H1 (cell line): ENCODE measurements at regions not wholly inside any gene's neighbourhood (a gene's known extent, or its start where the extent isn't known, plus 50 kb on each side); places are given as distances from the start of the nearest gene placed in this dataset.
A peak's percentile ranks its signal among the peaks of the same experiment; 100 is the strongest.

ENCODE experiments used
- CTCF ChIA-PET: fragments of 300-600 bp; sonication (Branson Sonifier 250); formaldehyde crosslinking; loops from one replicate; lab custom pipeline; 2021; ENCODE audit not compliant: partially characterized antibody; lab: Charles Lee
- POLR2A ChIA-PET: fragments of 300-600 bp; sonication (Branson Sonifier 250); formaldehyde crosslinking; loops from one replicate; lab custom pipeline; 2021; ENCODE audit warnings: inconsistent platforms; ENCODE audit not compliant: partially characterized antibody; lab: Charles Lee
- DNase-seq, 2 experiments: peaks; one replicate each; pipeline versions ENCODE4 v3.0.0 to v3.0.0-alpha.2; 2010 to 2022; ENCODE audit warnings: low spot score in 2 of 2, low read depth in 1 of 2, mixed read lengths in 1 of 2
- FAIRE-seq: peaks from 2 replicates; lab custom pipeline; 2011; peaks lifted over from hg19 to GRCh38; lab: Jason Lieb, UNC
- H2AFZ ChIP-seq: 2 replicates; pipeline ENCODE4 v1.8.1; 2012; ENCODE audit warnings: low read length, inconsistent platforms
- H2AK5ac ChIP-seq: 2 replicates; pipeline ENCODE4 v1.6.1; 2013; ENCODE audit warnings: low read depth, low read length
- H2BK120ac ChIP-seq: replicated peaks from 2 replicates; pipeline ENCODE3; 2013; ENCODE audit warnings: low read depth, low read length, inconsistent platforms
- H2BK12ac ChIP-seq: 2 replicates; pipeline ENCODE4 v1.6.1; 2013; ENCODE audit warnings: low read depth, low read length
- H2BK15ac ChIP-seq: 2 replicates; pipeline ENCODE4 v1.6.1; 2013; ENCODE audit warnings: low read length
- H2BK20ac ChIP-seq: 2 replicates; pipeline ENCODE4 v1.6.1; 2013; ENCODE audit warnings: low read length
- H2BK5ac ChIP-seq: 2 replicates; pipeline ENCODE4 v1.6.1; 2013; ENCODE audit warnings: low read depth, low read length
- H3K14ac ChIP-seq: 2 replicates; pipeline ENCODE4 v1.6.1; 2013; ENCODE audit warnings: inconsistent platforms; ENCODE audit not compliant: insufficient read length
- H3K18ac ChIP-seq: 2 replicates; pipeline ENCODE4 v1.6.1; 2013; ENCODE audit warnings: low read length; ENCODE audit errors: extremely low read depth
- H3K23ac ChIP-seq: 2 replicates; pipeline ENCODE4 v1.6.1; 2013; ENCODE audit warnings: inconsistent platforms; ENCODE audit not compliant: insufficient read length
- H3K23me2 ChIP-seq: 2 replicates; pipeline ENCODE4 v1.6.1; 2013; ENCODE audit warnings: low read depth, low read length
- H3K27ac ChIP-seq: 2 replicates; pipeline ENCODE4 v1.6.1; 2011; ENCODE audit warnings: low read depth, low read length, inconsistent platforms
- H3K27me3 ChIP-seq, 4 experiments: replicated peaks in 1 of 4; 1 replicate in 1 of 4; 2 replicates in 3 of 4; pipeline versions ENCODE4 v1.6.1 to v1.8.1; 2011 to 2013; ENCODE audit warnings: low read length in 3 of 4, mild to moderate bottlenecking in 3 of 4, inconsistent platforms in 2 of 4, mixed read lengths in 2 of 4, moderate library complexity in 1 of 4; ENCODE audit not compliant: control insufficient read depth in 3 of 4, insufficient read depth in 3 of 4; ENCODE audit errors: extremely low read depth in 1 of 4
- H3K36me3 ChIP-seq, 4 experiments: 2 replicates each; pipeline versions ENCODE4 v1.6.1 to v1.8.1; 2011 to 2013; ENCODE audit warnings: mild to moderate bottlenecking in 4 of 4, low read length in 3 of 4, moderate library complexity in 2 of 4, control low read depth in 1 of 4, inconsistent platforms in 1 of 4; ENCODE audit not compliant: insufficient read depth in 4 of 4, control insufficient read depth in 2 of 4
- H3K4ac ChIP-seq: replicated peaks from 2 replicates; pipeline ENCODE3; 2013; ENCODE audit warnings: low read length, low read depth, mixed read lengths, inconsistent platforms; ENCODE audit not compliant: insufficient read length
- H3K4me1 ChIP-seq, 4 experiments: replicated peaks in 1 of 4; 1 replicate in 1 of 4; 2 replicates in 3 of 4; pipeline versions ENCODE4 v1.6.1 to v1.8.1; 2011 to 2013; ENCODE audit warnings: low read length in 3 of 4, inconsistent platforms in 2 of 4, mixed read lengths in 1 of 4; ENCODE audit not compliant: insufficient read depth in 4 of 4, control insufficient read depth in 3 of 4
- H3K4me2 ChIP-seq, 2 experiments: 2 replicates each; pipeline versions ENCODE4 v1.6.1 to v1.8.1; 2011 to 2013; ENCODE audit warnings: low read depth in 2 of 2, low read length in 2 of 2, control low read depth in 1 of 2, inconsistent platforms in 1 of 2, mild to moderate bottlenecking in 1 of 2; ENCODE audit not compliant: insufficient read depth in 1 of 2
- H3K4me3 ChIP-seq, 4 experiments: fragments of 200-600, 300-600 bp in 1 of 4; sonication (generic), shearing (Covaris generic), sonication (Bioruptor Twin) in 1 of 4; 2 replicates each; pipeline versions ENCODE4 v1.5.1 to v1.8.1; 2011 to 2016; ENCODE audit warnings: low read length in 4 of 4, low read depth in 3 of 4, control low read depth in 2 of 4, inconsistent platforms in 2 of 4, mild to moderate bottlenecking in 2 of 4, mixed read lengths in 1 of 4, moderate library complexity in 1 of 4; ENCODE audit not compliant: insufficient read depth in 2 of 4; ENCODE audit errors: extremely low read depth in 1 of 4
- H3K56ac ChIP-seq: replicated peaks from 2 replicates; pipeline ENCODE3; 2013; ENCODE audit warnings: low read depth, mild to moderate bottlenecking, mixed read lengths, low read length, inconsistent platforms; ENCODE audit not compliant: insufficient read length
- H3K79me1 ChIP-seq: 2 replicates; pipeline ENCODE4 v1.6.1; 2013; ENCODE audit warnings: low read depth, low read length, control low read depth
- H3K79me2 ChIP-seq, 2 experiments: 2 replicates each; pipeline versions ENCODE4 v1.6.1 to v1.8.1; 2012 to 2013; ENCODE audit warnings: low read length in 2 of 2, mild to moderate bottlenecking in 2 of 2, inconsistent platforms in 1 of 2; ENCODE audit not compliant: insufficient read depth in 2 of 2, control insufficient read depth in 1 of 2
- H3K9ac ChIP-seq, 4 experiments: replicated peaks in 1 of 4; 1 replicate in 1 of 4; 2 replicates in 3 of 4; pipeline versions ENCODE4 v1.6.1 to v1.8.1; 2011 to 2013; ENCODE audit warnings: low read depth in 3 of 4, low read length in 3 of 4, control low read depth in 2 of 4, mild to moderate bottlenecking in 2 of 4, moderate library complexity in 2 of 4, inconsistent platforms in 1 of 4; ENCODE audit errors: extremely low read depth in 1 of 4
- H3K9me3 ChIP-seq, 2 experiments: 2 replicates each; pipeline versions ENCODE4 v1.6.1 to v1.8.1; 2012 to 2013; ENCODE audit warnings: mild to moderate bottlenecking in 2 of 2, moderate library complexity in 2 of 2, control low read depth in 1 of 2, inconsistent platforms in 1 of 2, low read depth in 1 of 2, low read length in 1 of 2, mixed read lengths in 1 of 2; ENCODE audit not compliant: insufficient read depth in 2 of 2
- H4K20me1 ChIP-seq, 2 experiments: replicated peaks in 1 of 2; 2 replicates each; pipeline versions ENCODE3 to v1.8.1; 2011 to 2013; ENCODE audit warnings: inconsistent platforms in 2 of 2, low read length in 2 of 2, mild to moderate bottlenecking in 1 of 2; ENCODE audit not compliant: insufficient read depth in 2 of 2, control insufficient read depth in 1 of 2
- H4K5ac ChIP-seq: 2 replicates; pipeline ENCODE4 v1.6.1; 2013; ENCODE audit warnings: low read length, low read depth, mixed read lengths, inconsistent platforms; ENCODE audit not compliant: insufficient read length
- H4K8ac ChIP-seq: 2 replicates; pipeline ENCODE4 v1.8.0; 2013; ENCODE audit warnings: mild to moderate bottlenecking, moderate library complexity, low read length, inconsistent platforms; ENCODE audit not compliant: insufficient read depth; ENCODE audit errors: extremely low read depth
- H4K91ac ChIP-seq: replicated peaks from 2 replicates; pipeline ENCODE3; 2013; ENCODE audit warnings: low read length, mixed read lengths, inconsistent platforms; ENCODE audit not compliant: insufficient read length
- MAFK ChIP-seq: IDR thresholded peaks from 2 replicates; pipeline ENCODE4 v1.6.1; 2012; ENCODE audit warnings: low read depth, mild to moderate bottlenecking, improper control_type of control experiment, low read length
- RAD21 ChIP-seq, 2 experiments: IDR thresholded peaks in 1 of 2; conservative IDR thresholded peaks in 1 of 2; 2 replicates each; pipeline ENCODE4 v1.6.1; 2011; ENCODE audit warnings: low read depth in 2 of 2, low read length in 2 of 2, improper control_type of control experiment in 1 of 2, inconsistent platforms in 1 of 2, mild to moderate bottlenecking in 1 of 2, moderate library complexity in 1 of 2
- WGBS, 2 experiments: shearing (Covaris generic) in 1 of 2; methylation state at CpG; one replicate each; pipeline versions ENCODE4 v1.1.6 to v1.1.7; 2013 to 2015; ENCODE audit warnings: low lambda C conversion rate in 2 of 2, mixed read lengths in 2 of 2, inconsistent platforms in 1 of 2, low coverage in 1 of 2, missing lambda C conversion rate in 1 of 2; ENCODE audit not compliant: insufficient replicate concordance in 2 of 2, insufficient coverage in 1 of 2, insufficient read length in 1 of 2; ENCODE audit errors: extremely low coverage in 1 of 2, missing lambda C conversion rate in 1 of 2; 5-methylcytosine and 5-hydroxymethylcytosine counted together
- TF ChIP-seq, protein P1 (sequence below), 3 experiments: IDR thresholded peaks; 1 replicate in 2 of 3; 2 replicates in 1 of 3; pipeline versions ENCODE4 v1.5.1 to v1.6.1; 2011; ENCODE audit warnings: low read length in 3 of 3, mild to moderate bottlenecking in 3 of 3, inconsistent platforms in 2 of 3, low read depth in 1 of 3, moderate library complexity in 1 of 3; ENCODE audit not compliant: insufficient read depth in 1 of 3; ENCODE audit errors: control extremely low read depth in 1 of 3

DNA sequence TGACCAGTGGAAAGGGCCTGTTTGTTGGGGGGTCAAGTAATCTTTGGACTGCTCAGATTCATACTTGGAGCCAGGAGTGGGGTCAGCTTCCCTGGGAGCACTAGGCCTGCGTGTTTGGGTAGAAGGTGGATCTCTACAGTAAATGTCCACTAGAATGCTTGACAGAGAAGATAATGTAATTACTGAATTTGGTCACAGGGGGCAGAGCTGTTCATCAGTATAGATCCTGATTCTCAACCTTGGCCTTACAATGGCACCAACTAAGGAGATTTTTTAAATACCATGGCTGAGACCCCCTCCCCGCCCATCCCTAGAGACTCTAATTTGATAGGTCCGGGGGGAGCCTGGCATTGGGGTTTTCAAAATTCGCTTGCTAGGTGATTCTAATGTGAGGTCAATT, 217.5 kb upstream of the PLXNA2 start:
- Histone ChIP-seq H3K27ac (no peak overlapping the region), H4K91ac (no peak overlapping the region), H3K14ac (no peak overlapping the region), H3K9ac (no peak overlapping the region), H3K18ac (no peak overlapping the region), H3K23ac (no peak overlapping the region), H3K4me2 (no peak overlapping the region), H3K9me3 (no peaks in the 10 kb centered on the region), H2BK5ac (no peak overlapping the region), H4K5ac (no peak overlapping the region), H3K36me3 (no peaks in the 10 kb centered on the region), H3K23me2 (no peaks in the 10 kb centered on the region), H2BK120ac (no peak overlapping the region), H3K56ac (no peak overlapping the region), H4K20me1 (no peaks in the 10 kb centered on the region), H3K4ac (no peak overlapping the region), H2AK5ac (no peak overlapping the region), H2BK15ac (no peak overlapping the region), H3K79me2 (no peaks in the 10 kb centered on the region), H3K79me1 (no peaks in the 10 kb centered on the region), H3K4me3 (no peak overlapping the region), H2AFZ (no peak overlapping the region), H2BK20ac (no peak overlapping the region), H3K4me1 (no peaks in the 10 kb centered on the region), H3K27me3 (no peaks in the 10 kb centered on the region), H2BK12ac (no peak overlapping the region), H4K8ac (no peak overlapping the region)
- POLR2A ChIA-PET, result no interaction called here
- FAIRE-seq (no peak), DNase-seq (no peak)
- WGBS, 2 experiments, result 70% methylated on average over 4 of the region's 4 CpGs; no CpG with 5 or more reads in 1 of the 2 experiments
- CTCF ChIA-PET, result interaction anchor here (0.5 to 2.5 kb wide), 14 partner anchors 9 to 617 kb away, joined by 3 to 8 read pairs (median 4); no protein-coding TSS in a partner anchor
- TF ChIP-seq, protein P1, sequence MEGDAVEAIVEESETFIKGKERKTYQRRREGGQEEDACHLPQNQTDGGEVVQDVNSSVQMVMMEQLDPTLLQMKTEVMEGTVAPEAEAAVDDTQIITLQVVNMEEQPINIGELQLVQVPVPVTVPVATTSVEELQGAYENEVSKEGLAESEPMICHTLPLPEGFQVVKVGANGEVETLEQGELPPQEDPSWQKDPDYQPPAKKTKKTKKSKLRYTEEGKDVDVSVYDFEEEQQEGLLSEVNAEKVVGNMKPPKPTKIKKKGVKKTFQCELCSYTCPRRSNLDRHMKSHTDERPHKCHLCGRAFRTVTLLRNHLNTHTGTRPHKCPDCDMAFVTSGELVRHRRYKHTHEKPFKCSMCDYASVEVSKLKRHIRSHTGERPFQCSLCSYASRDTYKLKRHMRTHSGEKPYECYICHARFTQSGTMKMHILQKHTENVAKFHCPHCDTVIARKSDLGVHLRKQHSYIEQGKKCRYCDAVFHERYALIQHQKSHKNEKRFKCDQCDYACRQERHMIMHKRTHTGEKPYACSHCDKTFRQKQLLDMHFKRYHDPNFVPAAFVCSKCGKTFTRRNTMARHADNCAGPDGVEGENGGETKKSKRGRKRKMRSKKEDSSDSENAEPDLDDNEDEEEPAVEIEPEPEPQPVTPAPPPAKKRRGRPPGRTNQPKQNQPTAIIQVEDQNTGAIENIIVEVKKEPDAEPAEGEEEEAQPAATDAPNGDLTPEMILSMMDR (IDR thresholded peaks at IDR 0.05; ENCODE audit: control extremely low read depth in 1 of 3, insufficient read depth in 1 of 3, low read depth in 1 of 3, low read length in 3 of 3), result peak in 2 of 3 experiments; percentile 26 to 61; a peak in 2 of 4 replicates
- TF ChIP-seq MAFK, result no peak
- TF ChIP-seq RAD21 (IDR thresholded peaks at IDR 0.05 in 1 of 2, conservative IDR thresholded peaks at IDR 0.05 in 1 of 2; ENCODE audit: low read depth in 2 of 2, low read length in 2 of 2), result peak; percentile 53 to 57
